Uterus (tissue), 3 donors: ENCODE measurements at regions not wholly inside any gene's neighbourhood (a gene's known extent, or its start where the extent isn't known, plus 50 kb on each side); places are given as distances from the start of the nearest gene placed in this dataset.

ENCODE experiments used
- DNase-seq, 2 donors: peaks; one replicate each; pipeline ENCODE4 v3.0.0-alpha.2; 2019 to 2020
- H3K27ac ChIP-seq, 2 donors: fragments of 200-600 bp; sonication (generic); 1 replicate in 1 of 2; 2 replicates in 1 of 2; pipeline ENCODE4 v1.5.1; 2016 to 2018
- H3K27me3 ChIP-seq, 2 donors: fragments of 200-600 bp; sonication (generic); one replicate each; pipeline ENCODE4 v1.5.1; 2018 to 2019; ENCODE audit warnings: control low read depth in 1 of 2
- H3K36me3 ChIP-seq, 2 donors: fragments of 200-600 bp; sonication (generic); one replicate each; pipeline ENCODE4 v1.5.1; 2019; ENCODE audit warnings: control low read depth in 1 of 2
- H3K4me1 ChIP-seq, 2 donors: fragments of 200-600 bp; sonication (generic); one replicate each; pipeline ENCODE4 v1.5.1; 2018 to 2019; ENCODE audit warnings: control low read depth in 1 of 2
- H3K4me3 ChIP-seq, 2 donors: fragments of 200-600 bp; sonication (generic); 1 replicate in 1 of 2; 2 replicates in 1 of 2; pipeline ENCODE4 v1.5.1; 2018 to 2019; ENCODE audit warnings: mild to moderate bottlenecking in 1 of 2
- H3K9me3 ChIP-seq, 2 donors: fragments of 200-600 bp; sonication (generic); one replicate each; pipeline ENCODE4 v1.5.1; 2019; ENCODE audit warnings: control low read depth in 1 of 2
- CTCF ChIP-seq, 4 experiments: fragments of 200-600 bp in 2 of 4; fragments of 450-650 bp in 2 of 4; sonication (generic) in 2 of 4; IDR thresholded peaks; one replicate each; pipeline ENCODE4 v1.5.1; 2016 to 2019; ENCODE audit warnings: antibody characterized with exemption in 4 of 4, mild to moderate bottlenecking in 2 of 4, moderate library complexity in 1 of 4
- POLR2A ChIP-seq, 2 donors: fragments of 450-650 bp; IDR thresholded peaks; one replicate each; pipeline ENCODE4 v1.6.1; 2016; ENCODE audit warnings: antibody characterized with exemption in 2 of 2, mild to moderate bottlenecking in 1 of 2, moderate library complexity in 1 of 2
- intact Hi-C: fragments of 100-400 bp; cut with DNase I; formaldehyde crosslinking; loops from one replicate; pipeline ENCODE4 v1.15.1; 2023; ENCODE audit warnings: low total_unique reads
- donor health status: DM: yes; HTN: yes; CAD: no.

GRCh38 chr12:46555406-46555852, 182.9 kb upstream of the SLC38A2 start:
- intact Hi-C loops = no loop called here
- H3K4me1 ChIP-seq = peaks cover 0 to 15% of the 10 kb centered on the region in 2 donors
- no peaks in the 10 kb centered on the region for H3K27me3 ChIP-seq
- DNase-seq = no peak
- peak overlapping the region; percentile 71 to 81 for H3K27ac ChIP-seq
- no peaks in the 10 kb centered on the region for H3K36me3 ChIP-seq
- TF ChIP-seq POLR2A (IDR thresholded peaks at IDR 0.05) = no peak
- no peak for TF ChIP-seq CTCF (IDR thresholded peaks at IDR 0.05)
- no peaks in the 10 kb centered on the region for H3K9me3 ChIP-seq
- H3K4me3 ChIP-seq = no peak overlapping the region

- Histone ChIP-seq H3K27me3 (no peaks in the 10 kb centered on the region), H3K27ac (peak overlapping the region; percentile 71 to 81), H3K9me3 (no peaks in the 10 kb centered on the region), H3K4me3 (no peak overlapping the region), H3K36me3 (no peaks in the 10 kb centered on the region), H3K4me1 (peaks cover 0 to 15% of the 10 kb centered on the region in 2 donors)
- TF ChIP-seq CTCF (IDR thresholded peaks at IDR 0.05) = no peak
- TF ChIP-seq POLR2A (IDR thresholded peaks at IDR 0.05) = no peak
- intact Hi-C loops = no loop called here
- no peak for DNase-seq
These were observed 181.9 kb upstream of the SLC38A2 start for GRCh38 chr12:46554460-46554859.

- intact Hi-C loops = no loop called here
- no peak for DNase-seq
These were observed 181.3 kb upstream of the SLC38A2 start for GRCh38 chr12:46553911-46554310.

GRCh38 chr12:46553266-46553665, 180.7 kb upstream of the SLC38A2 start:
- no peaks in the 10 kb centered on the region for H3K36me3 ChIP-seq
- peaks cover 0 to 15% of the 10 kb centered on the region in 2 donors for H3K4me1 ChIP-seq
- H3K9me3 ChIP-seq = no peaks in the 10 kb centered on the region
- H3K27ac ChIP-seq = peak overlapping the region; percentile 71 to 81
- TF ChIP-seq POLR2A (IDR thresholded peaks at IDR 0.05) = no peak
- no peak for TF ChIP-seq CTCF (IDR thresholded peaks at IDR 0.05)
- no peak for DNase-seq
- H3K27me3 ChIP-seq = no peaks in the 10 kb centered on the region
- intact Hi-C loops = no loop called here
- no peak overlapping the region for H3K4me3 ChIP-seq

More at GRCh38 chr12:46553911-46554310, 181.3 kb upstream of the SLC38A2 start:
- no peak overlapping the region for H3K4me3 ChIP-seq
- TF ChIP-seq CTCF (IDR thresholded peaks at IDR 0.05) (no peak), POLR2A (IDR thresholded peaks at IDR 0.05) (no peak)
- no peaks in the 10 kb centered on the region for H3K9me3 ChIP-seq
- H3K4me1 ChIP-seq = peaks cover 0 to 15% of the 10 kb centered on the region in 2 donors
- peak overlapping the region; percentile 71 to 81 for H3K27ac ChIP-seq
- H3K36me3 ChIP-seq = no peaks in the 10 kb centered on the region
- no peaks in the 10 kb centered on the region for H3K27me3 ChIP-seq

GRCh38 chr12:46550266-46550879, 177.8 kb upstream of the SLC38A2 start:
- intact Hi-C loops = no loop called here
- TF ChIP-seq POLR2A (IDR thresholded peaks at IDR 0.05) (no peak), CTCF (IDR thresholded peaks at IDR 0.05) (no peak)
- Histone ChIP-seq H3K27ac (no peak overlapping the region), H3K27me3 (no peaks in the 10 kb centered on the region), H3K9me3 (no peaks in the 10 kb centered on the region), H3K36me3 (no peaks in the 10 kb centered on the region), H3K4me3 (no peak overlapping the region), H3K4me1 (peaks cover 0 to 8% of the 10 kb centered on the region in 2 donors)
- no peak for DNase-seq
